Bronchial epithelial cell (primary cell): ENCODE measurements at regions not wholly inside any gene's neighbourhood (a gene's known extent, or its start where the extent isn't known, plus 50 kb on each side); places are given as distances from the start of the nearest gene placed in this dataset.

Experiments used
- DNase-seq: peaks from one replicate; pipeline ENCODE4 v3.0.0-alpha.2; 2010; ENCODE audit warnings: low read depth
- FAIRE-seq: peaks from 2 replicates; lab custom pipeline; 2011; peaks lifted over from hg19 to GRCh38; lab: Jason Lieb, UNC
- H3K27me3 ChIP-seq: 2 replicates; pipeline ENCODE4 v1.5.1; 2011; ENCODE audit warnings: low read length; ENCODE audit not compliant: control insufficient read depth, insufficient read depth
- H3K36me3 ChIP-seq: 2 replicates; pipeline ENCODE4 v1.5.1; 2011; ENCODE audit warnings: low read length; ENCODE audit not compliant: control insufficient read depth, insufficient read depth
- H3K4me3 ChIP-seq: 2 replicates; pipeline ENCODE4 v1.5.1; 2011; ENCODE audit warnings: mild to moderate bottlenecking, low read depth, low read length, control low read depth
- CTCF ChIP-seq: IDR thresholded peaks from 2 replicates; pipeline ENCODE4 v1.5.1; 2011; ENCODE audit warnings: mild to moderate bottlenecking, moderate library complexity, low read length, control low read depth, inconsistent platforms; ENCODE audit not compliant: insufficient read depth, severe bottlenecking

GRCh38 chr16:5446623-5447240, 349.1 kb upstream of the EEF2KMT start:
- Histone ChIP-seq H3K36me3 (no peaks in the 10 kb centered on the region), H3K27me3 (no peaks in the 10 kb centered on the region), H3K4me3 (no peak overlapping the region)
- FAIRE-seq (no peak), DNase-seq (no peak)
- no peak for TF ChIP-seq CTCF

- no peak for TF ChIP-seq CTCF
- no peaks in the 10 kb centered on the region for H3K36me3 ChIP-seq
- H3K4me3 ChIP-seq, result no peak overlapping the region
- DNase-seq (no peak), FAIRE-seq (no peak)
- H3K27me3 ChIP-seq, result no peaks in the 10 kb centered on the region
Observed at GRCh38 chr16:5444189-5444588, 346.6 kb upstream of the EEF2KMT start.

- no peak overlapping the region for H3K4me3 ChIP-seq
- H3K36me3 ChIP-seq, result no peaks in the 10 kb centered on the region
- no peak for TF ChIP-seq CTCF
- DNase-seq, result no peak
- H3K27me3 ChIP-seq, result no peaks in the 10 kb centered on the region
- FAIRE-seq, result no peak
Observed at GRCh38 chr16:5442986-5443385, 345.4 kb upstream of the EEF2KMT start.

- no peak for FAIRE-seq
- no peak for DNase-seq
- no peak for TF ChIP-seq CTCF
Observed at GRCh38 chr16:5442054-5442453, 344.5 kb upstream of the EEF2KMT start.

GRCh38 chr16:5438591-5438990, 341.0 kb upstream of the EEF2KMT start:
- FAIRE-seq (peak; percentile 18), DNase-seq (no peak)
- TF ChIP-seq CTCF, result no peak
- Histone ChIP-seq H3K4me3 (no peak overlapping the region), H3K36me3 (no peaks in the 10 kb centered on the region), H3K27me3 (no peaks in the 10 kb centered on the region)

More at GRCh38 chr16:5442054-5442453, 344.5 kb upstream of the EEF2KMT start:
- Histone ChIP-seq H3K4me3 (no peak overlapping the region), H3K36me3 (no peaks in the 10 kb centered on the region), H3K27me3 (no peaks in the 10 kb centered on the region)

GRCh38 chr16:5433587-5433986, 336.0 kb upstream of the EEF2KMT start:
- no peak for FAIRE-seq
- no peak for DNase-seq
- no peak for TF ChIP-seq CTCF
- Histone ChIP-seq H3K27me3 (no peaks in the 10 kb centered on the region), H3K4me3 (no peak overlapping the region), H3K36me3 (no peaks in the 10 kb centered on the region)
